ENCODE measurements at regions not wholly inside any gene's neighbourhood (a gene's known extent, or its start where the extent isn't known, plus 50 kb on each side); places are given as distances from the start of the nearest gene placed in this dataset.
A peak's percentile ranks its signal among the peaks of the same experiment; 100 is the strongest.

DNA sequence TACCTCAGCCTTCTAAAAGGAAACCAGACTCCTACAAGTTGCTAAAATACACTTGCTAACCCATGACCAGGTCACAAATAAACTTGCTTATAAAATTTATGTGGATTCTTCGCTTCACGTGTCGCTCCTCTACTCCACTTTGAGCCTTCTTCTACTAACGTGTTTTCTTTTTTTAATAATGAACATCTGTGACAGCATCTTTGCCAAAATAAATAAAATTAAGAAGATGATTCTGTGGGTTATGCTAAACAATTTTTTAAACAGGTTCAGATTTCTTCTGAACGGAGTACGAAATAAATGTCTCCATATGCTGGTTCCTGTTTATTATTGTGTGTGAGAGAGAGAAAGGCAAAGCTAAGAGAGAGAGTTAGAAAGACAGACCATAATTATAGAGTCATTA is 735.8 kb downstream of the LTN1 start:
- DNase-seq (ENCODE audit: low read depth): no peak
- H3K4me3 ChIP-seq (ENCODE audit: low read length): no peak overlapping the region
- TF ChIP-seq, protein P1, sequence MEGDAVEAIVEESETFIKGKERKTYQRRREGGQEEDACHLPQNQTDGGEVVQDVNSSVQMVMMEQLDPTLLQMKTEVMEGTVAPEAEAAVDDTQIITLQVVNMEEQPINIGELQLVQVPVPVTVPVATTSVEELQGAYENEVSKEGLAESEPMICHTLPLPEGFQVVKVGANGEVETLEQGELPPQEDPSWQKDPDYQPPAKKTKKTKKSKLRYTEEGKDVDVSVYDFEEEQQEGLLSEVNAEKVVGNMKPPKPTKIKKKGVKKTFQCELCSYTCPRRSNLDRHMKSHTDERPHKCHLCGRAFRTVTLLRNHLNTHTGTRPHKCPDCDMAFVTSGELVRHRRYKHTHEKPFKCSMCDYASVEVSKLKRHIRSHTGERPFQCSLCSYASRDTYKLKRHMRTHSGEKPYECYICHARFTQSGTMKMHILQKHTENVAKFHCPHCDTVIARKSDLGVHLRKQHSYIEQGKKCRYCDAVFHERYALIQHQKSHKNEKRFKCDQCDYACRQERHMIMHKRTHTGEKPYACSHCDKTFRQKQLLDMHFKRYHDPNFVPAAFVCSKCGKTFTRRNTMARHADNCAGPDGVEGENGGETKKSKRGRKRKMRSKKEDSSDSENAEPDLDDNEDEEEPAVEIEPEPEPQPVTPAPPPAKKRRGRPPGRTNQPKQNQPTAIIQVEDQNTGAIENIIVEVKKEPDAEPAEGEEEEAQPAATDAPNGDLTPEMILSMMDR (IDR thresholded peaks at IDR 0.05; ENCODE audit: insufficient read depth, low read depth, low read length, missing control alignments): no peak

DNA sequence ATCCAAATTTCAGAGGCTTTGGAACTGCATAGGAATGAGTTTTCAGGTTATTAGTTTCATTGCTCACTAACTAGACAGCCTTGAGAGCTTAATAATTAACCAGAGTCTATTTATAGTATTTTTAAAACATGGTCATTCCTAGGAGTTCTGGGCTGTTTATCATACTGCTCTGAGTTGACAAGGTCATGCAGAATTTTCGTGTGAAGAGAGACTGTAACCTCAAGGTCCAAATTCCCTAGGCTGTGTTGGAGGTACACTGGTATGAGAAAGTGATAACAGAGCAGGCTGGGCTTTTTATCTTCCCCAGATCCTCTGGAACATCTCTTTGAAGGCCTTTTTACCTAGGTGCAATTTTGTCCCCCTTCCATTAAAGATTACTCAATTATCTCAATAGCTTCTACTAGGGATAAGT is 736.3 kb downstream of the LTN1 start:
- no peak overlapping the region for H3K4me3 ChIP-seq (ENCODE audit: low read length)
- TF ChIP-seq, protein P1 (IDR thresholded peaks at IDR 0.05; ENCODE audit: insufficient read depth, low read depth, low read length, missing control alignments): no peak
- no peak for DNase-seq (ENCODE audit: low read depth)

DNA sequence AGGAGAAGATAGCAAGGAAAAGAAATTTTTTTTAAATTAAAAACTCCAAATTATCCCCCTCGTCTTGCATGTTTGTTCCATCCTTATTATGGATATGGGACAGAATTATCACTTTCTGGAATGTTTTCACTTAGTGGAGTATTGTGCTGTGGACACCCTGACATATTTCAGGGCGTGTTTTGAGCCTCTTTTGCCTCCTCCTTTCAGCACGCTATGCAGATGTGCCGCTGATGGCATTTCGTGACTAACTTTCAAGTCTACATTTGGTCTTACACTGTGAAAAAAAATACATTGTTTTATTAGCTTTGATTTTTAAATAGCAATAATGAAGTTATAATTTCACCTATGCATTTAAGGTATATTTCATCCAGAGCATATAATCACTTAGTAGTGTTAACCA is 738.7 kb downstream of the LTN1 start:
- no peak overlapping the region for H3K4me3 ChIP-seq (ENCODE audit: low read length)
- DNase-seq (ENCODE audit: low read depth): no peak
- TF ChIP-seq, protein P1 (IDR thresholded peaks at IDR 0.05; ENCODE audit: insufficient read depth, low read depth, low read length, missing control alignments): no peak

DNA sequence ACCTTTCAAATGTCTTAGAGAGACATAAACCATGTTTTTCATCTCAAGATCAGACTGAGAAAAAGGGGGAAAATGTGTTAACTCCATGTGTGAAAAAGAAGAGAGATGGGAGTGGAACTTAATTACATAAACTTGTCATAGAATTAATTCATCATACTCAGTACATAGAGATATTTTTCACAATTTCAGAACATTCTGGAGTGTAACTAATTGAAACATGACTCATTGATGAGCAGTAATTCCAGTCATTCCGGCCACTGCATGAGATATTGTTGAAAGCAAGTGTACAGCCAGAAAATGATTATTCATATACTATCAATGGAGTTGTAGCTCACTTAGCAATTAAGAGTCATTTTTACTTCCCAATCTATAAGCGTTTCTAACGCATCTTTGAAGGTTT is 739.3 kb downstream of the LTN1 start:
- TF ChIP-seq, protein P1 (IDR thresholded peaks at IDR 0.05; ENCODE audit: insufficient read depth, low read depth, low read length, missing control alignments): no peak
- DNase-seq (ENCODE audit: low read depth): peak; percentile 79
- no peak overlapping the region for H3K4me3 ChIP-seq (ENCODE audit: low read length)

DNA sequence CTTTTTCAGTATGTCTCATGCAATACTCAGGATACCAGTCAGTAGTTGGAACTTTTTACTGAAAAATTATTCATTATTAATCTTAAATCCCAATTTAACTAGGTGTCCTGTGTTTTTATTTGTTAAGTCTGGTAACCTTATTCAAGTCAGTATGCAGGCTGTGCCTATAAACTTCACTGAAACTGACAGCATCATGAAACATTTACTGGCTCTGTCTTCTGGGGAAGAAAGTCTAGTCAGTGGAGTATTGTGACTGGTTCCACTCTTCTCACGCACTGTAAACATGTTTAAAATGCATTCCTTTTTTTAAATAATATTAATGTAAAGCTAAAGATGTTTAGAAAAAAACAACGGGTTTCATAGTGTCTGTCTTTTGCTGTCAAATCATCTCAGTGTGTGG is 739.7 kb downstream of the LTN1 start:
- H3K4me3 ChIP-seq (ENCODE audit: low read length): no peak overlapping the region
- TF ChIP-seq, protein P1 (IDR thresholded peaks at IDR 0.05; ENCODE audit: insufficient read depth, low read depth, low read length, missing control alignments): no peak
- DNase-seq (ENCODE audit: low read depth): no peak

DNA sequence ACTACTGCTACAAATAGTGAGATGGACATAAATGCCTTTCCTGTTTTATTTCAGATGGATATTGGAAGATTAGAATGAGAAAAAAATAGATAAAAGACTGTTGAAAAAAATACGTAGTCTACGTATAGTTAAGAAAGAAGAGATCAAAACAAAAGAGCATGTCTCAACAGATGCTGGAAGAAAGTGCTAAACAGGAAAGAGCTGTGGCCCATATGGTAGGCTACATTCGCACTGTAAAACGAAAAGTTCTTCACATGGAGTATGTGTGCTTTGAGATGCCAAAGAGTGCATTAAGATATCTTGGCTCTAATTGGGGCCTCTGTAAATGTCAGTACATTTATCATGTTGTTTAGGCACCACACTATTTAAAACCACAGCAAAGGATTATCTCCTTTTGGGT is 741.7 kb downstream of the LTN1 start:
- no peak for DNase-seq (ENCODE audit: low read depth)
- TF ChIP-seq, protein P1 (IDR thresholded peaks at IDR 0.05; ENCODE audit: insufficient read depth, low read depth, low read length, missing control alignments): no peak
- H3K4me3 ChIP-seq (ENCODE audit: low read length): no peak overlapping the region

DNA sequence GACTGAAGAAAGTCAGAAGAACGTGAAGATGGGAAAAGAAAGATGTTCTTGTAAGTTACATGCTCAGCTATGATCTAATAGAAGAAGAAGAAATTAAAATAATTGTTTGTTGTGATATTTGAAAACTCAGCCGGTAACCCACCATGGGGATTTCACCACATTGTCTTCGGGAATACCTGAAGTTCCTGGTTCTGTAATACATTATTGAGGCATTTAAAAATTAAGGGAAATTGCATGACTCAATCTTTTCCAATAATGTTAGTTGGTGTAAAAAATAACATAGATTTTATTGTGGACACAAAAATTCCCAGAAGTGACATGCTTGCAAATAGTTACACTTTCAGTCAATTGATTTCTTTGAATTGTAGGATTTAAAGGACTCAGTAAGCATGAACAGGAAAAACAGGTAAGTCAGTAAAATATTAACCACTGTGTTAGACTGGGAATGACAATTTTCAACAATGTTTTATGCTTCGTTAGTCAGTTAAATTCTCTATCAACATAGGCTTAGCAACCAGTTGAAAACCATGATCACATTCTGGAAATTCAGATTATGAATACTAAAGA is 745.1 kb downstream of the LTN1 start:
- no peak for DNase-seq (ENCODE audit: low read depth)
- H3K4me3 ChIP-seq (ENCODE audit: low read length): no peak overlapping the region
- TF ChIP-seq, protein P1 (IDR thresholded peaks at IDR 0.05; ENCODE audit: insufficient read depth, low read depth, low read length, missing control alignments): no peak
